HepG2 (cell line): ENCODE measurements at regions not wholly inside any gene's neighbourhood (a gene's known extent, or its start where the extent isn't known, plus 50 kb on each side); places are given as distances from the start of the nearest gene placed in this dataset.

Experiments used
- ATAC-seq: fragments of 200-7000 bp; cut with Tn5 transposase; 3 replicates; pipeline ENCODE4 v1.9.1; 2020; ENCODE audit warnings: mild to moderate bottlenecking, moderate library complexity
- BruUV-seq: library from RNA; stranded (reverse); fragments of 400-500 nt; replicated peaks from 2 replicates; lab custom pipeline; 2021; lab: Mats Ljungman, UMichigan
- CTCF ChIA-PET: fragments of 300-600 bp; formaldehyde crosslinking; extraction: SDS; loops from one replicate; lab custom pipeline; 2021; ENCODE audit warnings: low total read pairs, inconsistent platforms, low intra/inter-chr PET ratio; lab: Yijun Ruan, JAX
- POLR2A ChIA-PET: fragments of 350-600 bp; sonication (Branson Sonifier 250); formaldehyde crosslinking; loops from one replicate; lab custom pipeline; 2020; ENCODE audit warnings: antibody characterized with exemption, inconsistent platforms; lab: Yijun Ruan, JAX
- DNase-seq: peaks from one replicate; pipeline ENCODE4 v3.0.0-alpha.2; 2015; ENCODE audit warnings: low spot score
- FAIRE-seq: peaks from 3 replicates; lab custom pipeline; 2011; peaks lifted over from hg19 to GRCh38; lab: Jason Lieb, UNC
- H2AFZ ChIP-seq: one replicate; pipeline ENCODE4 v1.6.1; 2011; ENCODE audit warnings: low read length, inconsistent platforms
- H3K27ac ChIP-seq: fragments of 300-600 bp; 3 replicates; pipeline ENCODE4 v1.8.0; 2011; ENCODE audit warnings: mixed run types, mild to moderate bottlenecking, mixed read lengths, low read length, inconsistent platforms; ENCODE audit not compliant: insufficient read depth; ENCODE audit errors: extremely low read length
- H3K27me3 ChIP-seq, 2 experiments: fragments of 200-600 bp in 1 of 2; 2 replicates in 1 of 2; 3 replicates in 1 of 2; pipeline versions ENCODE4 v1.6.0 to v1.8.0; 2011; ENCODE audit warnings: low read length in 2 of 2, mild to moderate bottlenecking in 2 of 2, moderate library complexity in 2 of 2, inconsistent platforms in 1 of 2; ENCODE audit not compliant: insufficient read depth in 2 of 2, control insufficient read depth in 1 of 2
- H3K36me3 ChIP-seq, 2 experiments: fragments of 200-600 bp in 1 of 2; replicated peaks in 1 of 2; 2 replicates in 1 of 2; 3 replicates in 1 of 2; pipeline versions ENCODE4 v1.5.1 to v1.8.0; 2011; ENCODE audit warnings: low read length in 2 of 2, inconsistent platforms in 1 of 2; ENCODE audit not compliant: insufficient read depth in 2 of 2, control insufficient read depth in 1 of 2
- H3K4me1 ChIP-seq: 2 replicates; pipeline ENCODE4 v1.5.1; 2012; ENCODE audit warnings: low read length, inconsistent platforms; ENCODE audit not compliant: insufficient read depth
- H3K4me2 ChIP-seq: 2 replicates; pipeline ENCODE4 v1.6.0; 2011; ENCODE audit warnings: low read depth, low read length, inconsistent platforms
- H3K4me3 ChIP-seq, 3 experiments: fragments of 200-600 bp in 1 of 3; sonication (generic), shearing (Covaris generic) in 1 of 3; replicated peaks in 1 of 3; 2 replicates each; pipeline ENCODE4 v1.5.1; 2011 to 2016; ENCODE audit warnings: low read length in 3 of 3, inconsistent platforms in 2 of 3, low read depth in 2 of 3, mild to moderate bottlenecking in 2 of 3, control low read depth in 1 of 3, mixed read lengths in 1 of 3; ENCODE audit not compliant: insufficient read depth in 1 of 3
- H3K79me2 ChIP-seq: one replicate; pipeline ENCODE4 v1.6.1; 2011; ENCODE audit warnings: low read length, inconsistent platforms; ENCODE audit not compliant: insufficient read depth
- H3K9ac ChIP-seq: 2 replicates; pipeline ENCODE4 v1.6.0; 2011; ENCODE audit warnings: mild to moderate bottlenecking, low read depth, low read length, inconsistent platforms; ENCODE audit not compliant: insufficient read depth
- H3K9me3 ChIP-seq: 2 replicates; pipeline ENCODE4 v1.5.1; 2012; ENCODE audit warnings: mild to moderate bottlenecking, low read length
- H4K20me1 ChIP-seq: 2 replicates; pipeline ENCODE4 v1.6.0; 2011; ENCODE audit warnings: inconsistent platforms, mild to moderate bottlenecking, low read length, moderate library complexity; ENCODE audit not compliant: insufficient read depth
- FOXK1 ChIP-seq: sonication (generic); formaldehyde crosslinking; IDR thresholded peaks from 2 replicates; pipeline ENCODE4 v1.4.0; 2020; ENCODE audit warnings: low read depth, missing genetic modification reagents, borderline replicate concordance
- REPIN1 ChIP-seq: sonication (generic); formaldehyde crosslinking; IDR thresholded peaks from 2 replicates; pipeline ENCODE4 v1.8.0; 2022; ENCODE audit warnings: missing genetic modification reagents, low read depth, mild to moderate bottlenecking, borderline replicate concordance
- RNF219 ChIP-seq: sonication (generic); formaldehyde crosslinking; IDR thresholded peaks from 2 replicates; pipeline ENCODE4 v1.5.0; 2020; ENCODE audit warnings: mild to moderate bottlenecking, missing genetic modification reagents
- RORA ChIP-seq: sonication (generic); formaldehyde crosslinking; IDR thresholded peaks from 2 replicates; pipeline ENCODE4 v1.5.0; 2020; ENCODE audit warnings: mild to moderate bottlenecking, missing genetic modification reagents, moderate library complexity
- SNRNP70 ChIP-seq: fragments of 200-400 bp; formaldehyde crosslinking; IDR thresholded peaks from 2 replicates; pipeline ENCODE4 v1.6.1; 2017; ENCODE audit warnings: mild to moderate bottlenecking, low read depth, low read length, moderate library complexity
- THAP7 ChIP-seq: sonication (generic); formaldehyde crosslinking; IDR thresholded peaks from 2 replicates; pipeline ENCODE4 v1.8.1; 2023; ENCODE audit warnings: mild to moderate bottlenecking, missing genetic modification reagents
- ZHX1 ChIP-seq: sonication (generic); formaldehyde crosslinking; IDR thresholded peaks from 2 replicates; pipeline ENCODE4 v1.8.1; 2022; ENCODE audit warnings: low read depth, mild to moderate bottlenecking, missing genetic modification reagents
- ZNF10 ChIP-seq: sonication (generic); formaldehyde crosslinking; IDR thresholded peaks from 2 replicates; pipeline ENCODE4 v1.4.0; 2020; ENCODE audit warnings: mild to moderate bottlenecking, low read depth, missing genetic modification reagents, borderline replicate concordance
- in situ Hi-C: cut with HindIII; loops from 2 replicates; pipeline ENCODE4 v1.10.0; 2017; ENCODE audit warnings: low pct_unique_long_range_greater_than_20kb; ENCODE audit not compliant: extremely low pct_ligation_motif_present
- intact Hi-C: fragments of 100-400 bp; cut with micrococcal nuclease; formaldehyde crosslinking; loops from one replicate; pipeline ENCODE4 v1.10.0; 2022; ENCODE audit not compliant: unreplicated experiment

DNA sequence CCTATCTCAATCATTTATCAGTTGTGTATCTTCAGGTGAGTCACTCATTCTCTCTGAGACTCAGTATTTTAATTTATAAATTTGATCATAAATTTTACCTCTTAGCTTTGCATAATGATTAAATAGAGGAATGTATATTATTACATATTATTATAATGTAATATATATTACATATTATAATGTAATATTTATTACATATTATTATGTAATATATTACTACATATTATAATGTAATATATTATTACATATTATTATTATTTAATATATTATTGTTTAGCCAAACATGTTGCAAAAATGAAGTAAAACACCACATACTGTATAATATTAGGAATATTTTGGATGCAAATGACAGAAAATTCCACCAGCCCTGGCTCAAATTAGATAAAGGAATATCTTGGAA, 104.7 kb upstream of the NFIA start:
- in situ Hi-C loops: loop anchor here (5.0 to 10.0 kb wide), 4 partner anchors 65 to 877 kb away; no protein-coding TSS in a partner anchor
- Histone ChIP-seq H3K79me2 (no peaks in the 10 kb centered on the region), H3K9ac (no peak overlapping the region), H3K27me3 (0 out of 5 replicates have a peak, but pooled peaks cover 0 to 4% of the 10 kb centered on the region in 2 experiments)
- intact Hi-C loops: loop anchor here (2.0 to 10.0 kb wide), 4 partner anchors 65 to 611 kb away; no protein-coding TSS in a partner anchor
- TF ChIP-seq ZNF10 (CRISPR knock-in tag): no peak
- TF ChIP-seq RNF219 (CRISPR knock-in tag): no peak
- no peak for TF ChIP-seq RORA (CRISPR knock-in tag)
- no peak for TF ChIP-seq ZHX1 (CRISPR knock-in tag)
- TF ChIP-seq REPIN1 (CRISPR knock-in tag): no peak
- no peak for TF ChIP-seq SNRNP70
- no peak for TF ChIP-seq FOXK1 (CRISPR knock-in tag)
- no peak for TF ChIP-seq THAP7 (CRISPR knock-in tag)
- TF ChIP-seq, all 625 proteins: peak for 0
- no peak overlapping the region for H3K27ac ChIP-seq
- H3K4me1 ChIP-seq: peaks cover 9% of the 10 kb centered on the region
- no peaks in the 10 kb centered on the region for H3K9me3 ChIP-seq
- FAIRE-seq (no peak), ATAC-seq (no peak), DNase-seq (no peak)
- BruUV-seq: no TSS peak
- no peak overlapping the region for H3K4me2 ChIP-seq
- H3K36me3 ChIP-seq: no peaks in the 10 kb centered on the region
- H2AFZ ChIP-seq: no peak overlapping the region
- CTCF ChIA-PET: no interaction called here
- H4K20me1 ChIP-seq: no peaks in the 10 kb centered on the region
- no peak overlapping the region for H3K4me3 ChIP-seq
- POLR2A ChIA-PET: no interaction called here
